HepG2 (cell line): ENCODE measurements at regions not wholly inside any gene's neighbourhood (a gene's known extent, or its start where the extent isn't known, plus 50 kb on each side); places are given as distances from the start of the nearest gene placed in this dataset.

Source experiments
- ATAC-seq: fragments of 200-7000 bp; cut with Tn5 transposase; 3 replicates; pipeline ENCODE4 v1.9.1; 2020; ENCODE audit warnings: mild to moderate bottlenecking, moderate library complexity
- BruUV-seq: library from RNA; stranded (reverse); fragments of 400-500 nt; replicated peaks from 2 replicates; lab custom pipeline; 2021; lab: Mats Ljungman, UMichigan
- CTCF ChIA-PET: fragments of 300-600 bp; formaldehyde crosslinking; extraction: SDS; loops from one replicate; lab custom pipeline; 2021; ENCODE audit warnings: low total read pairs, inconsistent platforms, low intra/inter-chr PET ratio; lab: Yijun Ruan, JAX
- POLR2A ChIA-PET: fragments of 350-600 bp; sonication (Branson Sonifier 250); formaldehyde crosslinking; loops from one replicate; lab custom pipeline; 2020; ENCODE audit warnings: antibody characterized with exemption, inconsistent platforms; lab: Yijun Ruan, JAX
- DNase-seq: peaks from one replicate; pipeline ENCODE4 v3.0.0-alpha.2; 2015; ENCODE audit warnings: low spot score
- FAIRE-seq: peaks from 3 replicates; lab custom pipeline; 2011; peaks lifted over from hg19 to GRCh38; lab: Jason Lieb, UNC
- H2AFZ ChIP-seq: one replicate; pipeline ENCODE4 v1.6.1; 2011; ENCODE audit warnings: low read length, inconsistent platforms
- H3K27ac ChIP-seq: fragments of 300-600 bp; 3 replicates; pipeline ENCODE4 v1.8.0; 2011; ENCODE audit warnings: mixed run types, mild to moderate bottlenecking, mixed read lengths, low read length, inconsistent platforms; ENCODE audit not compliant: insufficient read depth; ENCODE audit errors: extremely low read length
- H3K27me3 ChIP-seq, 2 experiments: fragments of 200-600 bp in 1 of 2; 2 replicates in 1 of 2; 3 replicates in 1 of 2; pipeline versions ENCODE4 v1.6.0 to v1.8.0; 2011; ENCODE audit warnings: low read length in 2 of 2, mild to moderate bottlenecking in 2 of 2, moderate library complexity in 2 of 2, inconsistent platforms in 1 of 2; ENCODE audit not compliant: insufficient read depth in 2 of 2, control insufficient read depth in 1 of 2
- H3K36me3 ChIP-seq, 2 experiments: fragments of 200-600 bp in 1 of 2; replicated peaks in 1 of 2; 2 replicates in 1 of 2; 3 replicates in 1 of 2; pipeline versions ENCODE4 v1.5.1 to v1.8.0; 2011; ENCODE audit warnings: low read length in 2 of 2, inconsistent platforms in 1 of 2; ENCODE audit not compliant: insufficient read depth in 2 of 2, control insufficient read depth in 1 of 2
- H3K4me1 ChIP-seq: 2 replicates; pipeline ENCODE4 v1.5.1; 2012; ENCODE audit warnings: low read length, inconsistent platforms; ENCODE audit not compliant: insufficient read depth
- H3K4me2 ChIP-seq: 2 replicates; pipeline ENCODE4 v1.6.0; 2011; ENCODE audit warnings: low read depth, low read length, inconsistent platforms
- H3K4me3 ChIP-seq, 3 experiments: fragments of 200-600 bp in 1 of 3; sonication (generic), shearing (Covaris generic) in 1 of 3; replicated peaks in 1 of 3; 2 replicates each; pipeline ENCODE4 v1.5.1; 2011 to 2016; ENCODE audit warnings: low read length in 3 of 3, inconsistent platforms in 2 of 3, low read depth in 2 of 3, mild to moderate bottlenecking in 2 of 3, control low read depth in 1 of 3, mixed read lengths in 1 of 3; ENCODE audit not compliant: insufficient read depth in 1 of 3
- H3K79me2 ChIP-seq: one replicate; pipeline ENCODE4 v1.6.1; 2011; ENCODE audit warnings: low read length, inconsistent platforms; ENCODE audit not compliant: insufficient read depth
- H3K9ac ChIP-seq: 2 replicates; pipeline ENCODE4 v1.6.0; 2011; ENCODE audit warnings: mild to moderate bottlenecking, low read depth, low read length, inconsistent platforms; ENCODE audit not compliant: insufficient read depth
- H3K9me3 ChIP-seq: 2 replicates; pipeline ENCODE4 v1.5.1; 2012; ENCODE audit warnings: mild to moderate bottlenecking, low read length
- H4K20me1 ChIP-seq: 2 replicates; pipeline ENCODE4 v1.6.0; 2011; ENCODE audit warnings: inconsistent platforms, mild to moderate bottlenecking, low read length, moderate library complexity; ENCODE audit not compliant: insufficient read depth
- FOXA3 ChIP-seq: IDR thresholded peaks from 2 replicates; pipeline ENCODE4 v1.6.1; 2016; ENCODE audit warnings: missing genetic modification reagents, missing compliant biosample characterization
- KDM4B ChIP-seq: sonication (generic); formaldehyde crosslinking; IDR thresholded peaks from 2 replicates; pipeline ENCODE4 v1.4.0; 2020; ENCODE audit warnings: missing genetic modification reagents
- MBNL3 ChIP-seq: fragments of 250-450 bp; sonication (Bioruptor Pico); conservative IDR thresholded peaks from 2 replicates; pipeline ENCODE4 v1.8.0; 2022; ENCODE audit warnings: mild to moderate bottlenecking, inconsistent platforms
- NONO ChIP-seq, 2 experiments: fragments of 450-650 bp in 1 of 2; sonication (generic) in 1 of 2; formaldehyde crosslinking in 1 of 2; IDR thresholded peaks in 1 of 2; conservative IDR thresholded peaks in 1 of 2; 2 replicates each; pipeline versions ENCODE4 v1.6.1 to v1.8.0; 2017 to 2022; ENCODE audit warnings: mild to moderate bottlenecking in 1 of 2, missing genetic modification reagents in 1 of 2, moderate library complexity in 1 of 2
- PBX2 ChIP-seq: IDR thresholded peaks from 2 replicates; pipeline ENCODE4 v1.6.1; 2016; ENCODE audit warnings: control low read depth
- RARG ChIP-seq: sonication (generic); formaldehyde crosslinking; IDR thresholded peaks from 2 replicates; pipeline ENCODE4 v1.4.0; 2020; ENCODE audit warnings: low read depth, mild to moderate bottlenecking, missing genetic modification reagents
- RXRB ChIP-seq: IDR thresholded peaks from 2 replicates; pipeline ENCODE4 v1.6.1; 2016; ENCODE audit warnings: borderline replicate concordance, missing genetic modification reagents, missing compliant biosample characterization
- STAT6 ChIP-seq: sonication (generic); formaldehyde crosslinking; IDR thresholded peaks from 2 replicates; pipeline ENCODE4 v1.4.0; 2020; ENCODE audit warnings: missing genetic modification reagents, mild to moderate bottlenecking, borderline replicate concordance
- U2AF1 ChIP-seq: fragments of 200-400 bp; formaldehyde crosslinking; optimal IDR thresholded peaks from 2 replicates; pipeline ENCODE3; 2017; ENCODE audit warnings: mild to moderate bottlenecking, low read depth, low read length
- ZNF34 ChIP-seq: sonication (generic); formaldehyde crosslinking; IDR thresholded peaks from 2 replicates; pipeline ENCODE4 v1.4.0; 2020; ENCODE audit warnings: mild to moderate bottlenecking, missing genetic modification reagents, borderline replicate concordance
- ZNF512B ChIP-seq: sonication (generic); formaldehyde crosslinking; IDR thresholded peaks from 2 replicates; pipeline ENCODE4 v1.5.1; 2020; ENCODE audit warnings: missing genetic modification reagents, mild to moderate bottlenecking, borderline replicate concordance
- ZNF543 ChIP-seq: sonication (generic); formaldehyde crosslinking; IDR thresholded peaks from 2 replicates; pipeline ENCODE4 v1.4.0; 2020; ENCODE audit warnings: mild to moderate bottlenecking, missing genetic modification reagents
- ZNF547 ChIP-seq: sonication (generic); formaldehyde crosslinking; IDR thresholded peaks from 2 replicates; pipeline ENCODE4 v1.5.1; 2020; ENCODE audit warnings: mild to moderate bottlenecking, missing genetic modification reagents
- ZNF850 ChIP-seq: sonication (generic); formaldehyde crosslinking; conservative IDR thresholded peaks from 2 replicates; pipeline ENCODE4 v1.9.0; 2021; ENCODE audit warnings: mild to moderate bottlenecking, missing genetic modification reagents
- ZSCAN30 ChIP-seq: sonication (generic); formaldehyde crosslinking; IDR thresholded peaks from 2 replicates; pipeline ENCODE4 v1.5.0; 2020; ENCODE audit warnings: mild to moderate bottlenecking, missing genetic modification reagents
- WGBS: methylation state at CpG from one replicate; pipeline ENCODE4 v1.1.6; 2017; ENCODE audit warnings: low lambda C conversion rate; 5-methylcytosine and 5-hydroxymethylcytosine counted together
- in situ Hi-C: cut with HindIII; loops from 2 replicates; pipeline ENCODE4 v1.10.0; 2017; ENCODE audit warnings: low pct_unique_long_range_greater_than_20kb; ENCODE audit not compliant: extremely low pct_ligation_motif_present
- intact Hi-C: fragments of 100-400 bp; cut with micrococcal nuclease; formaldehyde crosslinking; loops from one replicate; pipeline ENCODE4 v1.10.0; 2022; ENCODE audit not compliant: unreplicated experiment
- TF ChIP-seq, protein P1 (sequence below): sonication (generic); formaldehyde crosslinking; conservative IDR thresholded peaks from 2 replicates; pipeline ENCODE4 v1.4.0; 2020; ENCODE audit warnings: missing genetic modification reagents

DNA sequence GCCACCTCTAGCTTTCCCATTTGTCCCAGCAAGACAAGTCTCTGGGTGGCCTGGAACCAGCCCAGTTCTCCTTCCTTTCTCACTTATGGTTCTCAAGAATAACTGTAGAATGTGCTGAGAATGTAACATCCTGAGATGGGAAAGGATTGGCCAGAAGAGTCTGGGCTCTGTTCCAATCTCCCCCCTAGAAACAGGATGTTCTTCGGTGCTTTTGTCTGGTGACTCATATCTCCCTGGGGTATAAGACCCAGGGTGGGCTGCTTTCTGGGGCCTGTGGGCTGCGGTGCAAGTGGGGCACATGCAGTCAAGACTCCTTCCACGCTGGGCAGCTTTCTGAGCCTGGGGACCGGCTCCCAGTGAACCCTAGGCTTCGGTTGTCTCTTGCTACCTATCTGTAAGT is 251.2 kb upstream of the POU3F1 start:
- Histone ChIP-seq H4K20me1 (no peaks in the 10 kb centered on the region), H3K27ac (no peak overlapping the region), H3K79me2 (no peaks in the 10 kb centered on the region), H3K9me3 (no peaks in the 10 kb centered on the region), H3K4me1 (no peaks in the 10 kb centered on the region), H2AFZ (no peak overlapping the region), H3K27me3 (no peaks in the 10 kb centered on the region), H3K4me2 (no peak overlapping the region), H3K36me3 (no peaks in the 10 kb centered on the region), H3K9ac (no peak overlapping the region), H3K4me3 (no peak overlapping the region)
- in situ Hi-C loops, result no loop called here
- ChIA-PET POLR2A (no interaction called here), CTCF (no interaction called here)
- no peak for DNase-seq
- no peak for ATAC-seq
- TF ChIP-seq U2AF1 (no peak), KDM4B (no peak), FOXA3 (CRISPR knock-in tag) (no peak), STAT6 (CRISPR knock-in tag) (no peak), PBX2 (CRISPR knock-in tag) (no peak), RXRB (no peak), ZNF34 (CRISPR knock-in tag) (no peak), ZNF543 (CRISPR knock-in tag) (no peak), RARG (no peak), ZSCAN30 (CRISPR knock-in tag) (no peak), ZNF850 (CRISPR knock-in tag) (no peak), NONO (IDR thresholded peaks at IDR 0.05) (no peak), NONO (CRISPR knock-in tag; conservative IDR thresholded peaks at IDR 0.05) (no peak), MBNL3 (CRISPR knock-in tag) (no peak), ZNF547 (no peak), ZNF512B (CRISPR knock-in tag) (no peak)
- TF ChIP-seq, protein P1, sequence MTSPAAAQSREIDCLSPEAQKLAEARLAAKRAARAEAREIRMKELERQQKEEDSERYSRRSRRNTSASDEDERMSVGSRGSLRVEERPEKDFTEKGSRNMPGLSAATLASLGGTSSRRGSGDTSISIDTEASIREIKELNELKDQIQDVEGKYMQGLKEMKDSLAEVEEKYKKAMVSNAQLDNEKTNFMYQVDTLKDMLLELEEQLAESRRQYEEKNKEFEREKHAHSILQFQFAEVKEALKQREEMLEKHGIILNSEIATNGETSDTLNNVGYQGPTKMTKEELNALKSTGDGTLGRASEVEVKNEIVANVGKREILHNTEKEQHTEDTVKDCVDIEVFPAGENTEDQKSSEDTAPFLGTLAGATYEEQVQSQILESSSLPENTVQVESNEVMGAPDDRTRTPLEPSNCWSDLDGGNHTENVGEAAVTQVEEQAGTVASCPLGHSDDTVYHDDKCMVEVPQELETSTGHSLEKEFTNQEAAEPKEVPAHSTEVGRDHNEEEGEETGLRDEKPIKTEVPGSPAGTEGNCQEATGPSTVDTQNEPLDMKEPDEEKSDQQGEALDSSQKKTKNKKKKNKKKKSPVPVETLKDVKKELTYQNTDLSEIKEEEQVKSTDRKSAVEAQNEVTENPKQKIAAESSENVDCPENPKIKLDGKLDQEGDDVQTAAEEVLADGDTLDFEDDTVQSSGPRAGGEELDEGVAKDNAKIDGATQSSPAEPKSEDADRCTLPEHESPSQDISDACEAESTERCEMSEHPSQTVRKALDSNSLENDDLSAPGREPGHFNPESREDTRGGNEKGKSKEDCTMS (CRISPR knock-in tag), result no peak
- no TSS peak for BruUV-seq
- intact Hi-C loops, result no loop called here
- no peak for FAIRE-seq
- 47% methylated on average over 2 of the region's 5 CpGs for WGBS
